NCI-H345 (cell line): ENCODE measurements at regions not wholly inside any gene's neighbourhood (a gene's known extent, or its start where the extent isn't known, plus 50 kb on each side); places are given as distances from the start of the nearest gene placed in this dataset.

ENCODE experiments used
- DNase-seq: peaks from one replicate; lab custom pipeline; 2025; lab: John Stamatoyannopoulos, UW

DNA sequence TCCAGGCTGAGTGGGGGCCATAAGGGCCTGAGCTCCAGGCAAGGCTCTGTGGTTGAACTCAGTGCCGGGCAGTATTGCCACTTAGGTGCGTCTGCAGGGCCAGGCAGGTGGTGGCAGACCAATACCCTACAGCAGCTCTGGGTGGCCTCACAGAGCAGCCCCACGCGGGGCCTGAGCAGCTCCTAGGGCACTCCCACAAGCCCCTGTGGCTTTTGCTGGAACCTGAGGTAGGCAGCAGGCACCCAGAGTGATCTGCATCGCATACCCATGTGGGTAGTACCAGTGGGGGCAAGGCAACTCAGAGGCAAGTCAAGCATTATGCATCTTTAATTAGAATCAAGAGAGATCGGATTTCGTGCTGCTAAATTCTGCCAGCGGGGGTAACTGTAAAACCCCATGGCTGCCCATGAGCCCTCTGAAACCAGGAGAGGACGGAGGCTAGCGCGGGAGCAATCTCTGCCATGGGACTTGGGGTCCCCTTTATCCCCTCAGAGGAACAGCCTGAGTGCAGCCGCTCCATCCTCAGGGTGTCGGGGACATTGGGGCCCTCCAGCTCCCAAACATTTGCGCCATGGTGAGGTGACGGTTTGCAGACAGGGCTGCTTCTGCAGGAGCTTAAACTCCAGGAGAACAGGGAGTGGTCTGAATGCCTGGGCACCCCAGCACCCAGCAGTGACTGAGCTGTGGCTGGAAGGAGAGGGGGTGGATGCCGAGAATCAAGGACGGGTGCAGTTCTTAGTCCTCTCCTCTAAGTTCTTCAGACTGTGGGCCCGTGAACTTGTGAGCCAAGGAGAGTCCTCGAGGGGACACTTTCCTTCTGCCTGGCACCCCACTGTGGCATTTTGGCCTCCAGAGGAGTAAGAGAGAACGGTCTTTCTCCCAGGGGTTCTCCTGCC, 62.4 kb upstream of the PCSK6 start:
- no peak for DNase-seq

DNA sequence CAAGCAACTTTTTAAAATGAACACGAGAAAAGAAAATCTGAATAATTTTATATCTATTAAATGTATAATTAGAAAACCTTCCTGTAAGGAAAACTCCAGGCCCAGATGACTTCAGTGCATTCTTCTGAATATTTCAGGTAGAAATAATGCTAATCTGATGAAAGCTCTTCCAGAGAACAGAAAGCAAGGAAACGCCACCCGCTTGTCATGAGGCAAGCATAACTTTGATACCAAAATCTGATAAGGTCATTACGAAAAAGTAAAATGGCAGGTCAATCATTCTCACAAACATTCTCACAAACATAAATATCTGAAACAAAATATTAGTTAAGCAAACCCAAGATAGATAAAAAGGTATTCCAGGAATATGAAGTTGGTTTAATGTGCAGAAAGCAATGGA, 60.6 kb upstream of the PCSK6 start:
- no peak for DNase-seq

DNA sequence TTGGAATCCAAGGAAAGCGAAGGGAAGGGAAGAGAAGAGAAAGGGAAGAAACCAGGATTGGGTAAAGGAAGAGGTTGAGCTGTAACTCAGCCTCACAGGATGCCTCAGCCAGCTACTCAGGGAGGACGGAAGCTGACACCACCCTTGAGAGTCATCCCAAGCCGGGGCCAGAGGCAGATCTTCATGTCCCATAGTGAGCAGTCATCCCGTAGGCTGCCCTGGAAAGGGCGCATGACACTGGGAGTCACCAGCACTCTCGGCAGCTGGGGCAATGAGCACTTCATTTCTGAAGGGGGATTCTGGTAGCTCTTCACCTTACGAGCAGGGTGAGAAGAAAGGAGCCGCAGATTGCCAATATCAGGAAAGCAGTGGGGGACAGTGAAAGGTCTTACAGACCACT, 60.1 kb upstream of the PCSK6 start:
- DNase-seq = no peak

DNA sequence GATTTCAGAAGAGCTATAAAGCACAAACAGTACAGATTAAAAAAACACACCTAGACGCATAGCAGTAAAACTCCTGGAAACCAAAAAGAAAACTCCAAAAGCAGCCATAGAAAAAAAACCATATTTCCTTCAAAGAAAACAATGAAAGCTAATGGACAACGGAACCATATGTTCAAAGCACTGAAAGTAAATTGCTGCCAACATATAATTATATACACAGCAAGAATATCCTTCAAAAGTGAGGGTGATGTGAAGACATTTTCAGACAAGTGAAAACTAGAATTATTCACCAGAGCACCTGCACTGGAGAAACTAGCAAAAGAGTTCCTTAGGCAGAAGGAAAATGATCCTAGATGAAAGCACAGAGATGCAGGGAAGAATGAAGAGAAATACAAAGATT, 58.2 kb upstream of the PCSK6 start:
- DNase-seq = no peak

DNA sequence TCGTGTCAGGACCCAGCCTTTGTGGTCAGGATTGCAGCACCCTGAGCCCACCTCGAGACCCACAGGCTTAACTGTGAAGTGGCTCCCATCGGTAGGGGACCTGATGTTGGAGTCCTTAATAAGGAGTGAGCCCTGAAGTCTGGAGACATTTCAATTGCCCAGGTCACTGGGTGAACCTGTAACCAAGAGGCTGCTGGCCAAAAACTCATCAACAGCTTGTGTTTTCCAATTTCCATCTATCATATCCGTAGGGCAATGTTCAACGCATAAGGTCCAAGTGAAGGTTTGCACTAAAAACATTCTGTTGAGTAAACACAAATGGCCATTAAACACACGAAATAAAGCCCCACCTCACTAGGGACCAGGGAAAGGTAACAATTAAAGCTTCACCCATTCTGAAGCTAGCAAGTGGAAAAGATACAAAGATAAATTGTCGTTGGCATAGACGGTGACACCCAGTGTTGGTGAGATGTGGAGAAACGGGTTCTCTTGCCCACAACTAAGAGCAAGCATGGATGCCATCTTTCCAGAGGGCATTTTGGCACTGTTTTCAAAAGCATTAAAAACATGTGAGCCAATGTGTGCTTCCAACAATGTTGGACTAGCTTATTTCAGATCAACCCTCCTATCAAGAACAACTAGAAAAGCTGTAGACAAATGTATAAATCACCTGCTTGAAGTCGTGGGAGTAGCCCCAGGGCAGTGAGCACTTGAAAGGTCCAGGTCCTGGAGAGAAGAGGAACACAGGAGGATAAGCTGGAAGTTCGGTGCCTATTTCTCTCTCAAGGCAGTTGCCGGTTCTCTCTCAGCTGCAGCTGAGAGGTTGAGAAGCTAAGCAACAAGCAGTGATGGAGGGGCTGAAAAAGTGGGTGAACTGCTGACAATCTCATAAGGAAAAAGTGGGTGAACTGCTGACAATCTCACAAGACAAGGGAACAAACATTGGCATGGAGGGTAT, 56.3 kb upstream of the PCSK6 start:
- DNase-seq = no peak

DNA sequence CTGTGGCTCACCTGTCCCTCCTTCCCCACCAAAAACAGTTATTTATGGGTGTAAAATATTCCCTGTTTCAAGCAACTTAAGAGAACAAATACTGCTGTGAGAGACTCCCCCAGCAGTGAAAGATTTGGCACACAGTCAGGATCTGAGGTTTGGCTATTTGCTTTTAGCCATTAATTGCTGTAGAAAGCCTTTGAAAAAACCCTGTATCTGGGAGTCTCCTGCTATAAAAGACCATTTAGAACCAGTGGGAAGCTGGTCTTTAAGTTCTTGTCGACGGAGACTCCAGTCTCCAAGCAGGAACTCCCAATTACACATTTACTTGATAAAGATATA, 55.1 kb upstream of the PCSK6 start:
- no peak for DNase-seq

DNA sequence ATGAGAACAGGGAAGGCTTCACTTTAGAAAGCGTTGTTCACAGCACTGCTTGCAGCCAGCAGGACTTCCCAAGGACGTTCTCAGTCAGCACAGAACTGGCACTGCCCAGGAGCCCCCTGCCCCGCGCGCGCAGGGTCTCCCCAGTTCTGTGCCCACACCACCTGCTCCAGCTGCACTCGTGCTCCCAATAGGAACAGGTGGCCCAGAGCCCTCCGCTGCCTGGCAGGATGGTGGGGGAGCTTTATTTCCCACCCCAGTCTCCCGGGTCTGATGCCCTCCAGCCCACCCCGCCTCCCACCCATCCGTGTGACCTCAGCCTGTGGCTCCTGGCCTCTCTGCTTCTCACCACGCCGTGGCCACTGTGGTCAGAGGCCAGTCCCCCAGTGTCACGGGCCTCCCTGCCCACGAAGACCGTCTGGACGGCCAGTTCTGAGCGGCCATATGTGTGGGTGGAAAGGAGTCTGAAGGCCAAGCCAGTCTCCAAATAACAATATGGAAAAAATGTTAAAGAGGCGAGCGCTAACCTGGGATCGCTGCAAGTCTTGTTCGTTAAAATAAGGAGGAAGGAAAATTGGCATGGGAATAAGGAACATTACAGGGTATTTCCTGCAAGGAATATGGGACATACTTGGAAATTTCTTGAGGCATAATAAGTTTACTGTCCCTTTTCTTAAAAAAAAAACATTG, 54.6 kb upstream of the PCSK6 start:
- no peak for DNase-seq

DNA sequence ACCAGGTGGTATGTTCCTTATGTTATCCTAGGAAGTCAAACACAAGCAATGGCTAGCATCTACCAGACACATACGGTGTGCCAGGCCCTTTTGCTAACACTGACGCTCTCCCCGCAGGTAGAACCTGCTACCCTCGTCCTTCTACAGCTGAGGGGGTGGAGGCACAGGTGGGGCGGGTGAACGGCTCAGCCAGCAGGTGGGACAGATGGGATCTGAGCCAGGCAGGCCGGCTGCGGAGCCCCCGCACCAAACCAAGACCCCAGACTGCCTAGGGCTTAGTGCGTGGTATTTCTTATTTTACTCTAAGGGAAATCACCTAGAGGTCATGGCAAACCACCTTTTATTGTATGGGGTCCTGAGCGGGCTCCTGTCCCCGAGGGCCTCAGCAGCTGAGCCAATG, 53.9 kb upstream of the PCSK6 start:
- DNase-seq = no peak

DNA sequence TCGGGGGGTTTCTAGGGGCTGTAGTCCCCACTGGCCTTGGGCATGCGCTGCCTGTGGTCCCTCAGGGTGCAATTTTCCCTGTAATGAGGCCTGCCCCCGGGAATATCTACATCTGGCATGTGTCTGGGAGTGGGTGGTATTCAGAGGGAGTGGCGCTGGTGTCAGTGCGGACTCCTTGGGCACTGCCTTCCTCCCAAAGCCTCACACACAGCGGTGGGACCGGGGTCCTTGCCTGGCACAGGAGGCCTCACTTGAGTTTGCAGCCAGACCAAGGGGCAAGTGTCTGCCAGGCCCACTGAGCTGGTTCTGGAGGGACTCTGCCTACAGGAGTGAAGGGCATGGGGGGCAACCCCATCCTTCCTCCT, 53.5 kb upstream of the PCSK6 start:
- DNase-seq = no peak

DNA sequence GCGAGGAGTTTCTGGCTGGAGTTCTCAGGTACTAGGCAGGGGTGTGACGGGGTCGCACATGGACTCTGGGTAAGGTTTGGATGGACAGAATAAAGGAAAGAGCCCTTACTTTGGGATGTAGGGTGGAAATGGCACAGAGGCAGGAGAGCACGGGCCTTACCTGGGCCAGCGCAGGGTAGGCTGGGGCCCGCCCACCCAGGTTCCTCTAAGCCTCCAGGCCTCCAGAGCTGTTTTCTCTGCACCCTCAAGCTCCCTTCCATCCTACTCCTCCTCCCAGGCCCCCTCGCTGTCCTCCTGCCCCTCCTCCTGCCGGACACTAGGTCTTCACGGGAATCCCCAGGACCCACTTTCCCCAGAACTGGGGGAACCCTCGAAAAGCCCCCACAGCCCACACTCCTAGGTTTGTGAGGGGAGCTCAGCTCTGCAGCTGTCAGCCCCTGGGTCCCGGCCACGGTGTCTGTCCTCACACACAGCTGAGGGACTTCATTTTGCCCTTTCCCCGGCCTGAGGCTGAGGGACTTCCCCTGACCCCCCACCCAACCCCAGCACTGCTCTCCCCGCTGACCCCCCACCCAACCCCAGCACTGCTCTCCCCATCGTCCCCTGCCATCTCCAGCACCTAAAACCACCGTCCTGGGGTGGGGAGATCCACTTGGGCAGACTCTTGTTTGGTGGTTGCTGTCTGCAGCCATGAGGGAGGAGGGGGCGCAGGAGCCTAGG, 53.0 kb upstream of the PCSK6 start:
- no peak for DNase-seq

DNA sequence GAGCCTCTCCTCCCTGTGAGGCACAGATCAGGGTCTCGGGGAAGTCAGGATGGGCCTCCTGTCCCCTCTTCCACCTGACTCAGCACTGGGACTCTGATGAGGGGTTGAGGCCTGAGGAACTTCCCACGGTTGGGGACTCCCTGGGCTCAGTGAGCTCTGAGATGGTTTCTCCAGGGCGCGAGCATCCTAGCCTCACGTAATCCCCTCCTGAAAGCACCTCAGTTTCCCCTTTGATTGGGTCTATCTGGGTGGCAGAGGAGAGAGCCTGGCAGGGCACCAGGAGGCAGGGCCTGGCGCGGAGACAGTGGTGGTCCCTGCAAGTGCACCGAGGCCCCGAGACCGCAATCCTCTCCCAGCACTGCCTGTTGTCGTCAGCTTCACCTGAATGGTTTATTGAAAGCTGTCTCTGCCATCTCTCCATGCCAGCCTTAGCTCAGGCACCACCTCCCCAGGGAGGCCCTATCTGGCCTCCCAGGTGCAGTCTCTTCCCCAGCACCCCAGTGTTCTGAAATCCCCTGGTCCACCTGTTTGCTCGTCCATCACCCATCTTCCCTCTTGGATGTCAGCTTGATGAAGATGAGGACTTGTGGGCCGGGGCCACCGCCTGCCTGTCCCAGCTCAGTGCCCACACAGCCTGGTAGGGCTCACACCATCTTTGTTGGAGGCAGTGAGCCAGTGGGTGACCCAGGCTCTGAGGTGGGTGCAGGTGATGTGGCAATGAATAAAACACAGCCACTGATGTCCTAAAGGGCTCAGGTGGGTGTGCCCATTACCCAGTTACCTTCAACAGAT, 52.2 kb upstream of the PCSK6 start:
- DNase-seq = no peak

DNA sequence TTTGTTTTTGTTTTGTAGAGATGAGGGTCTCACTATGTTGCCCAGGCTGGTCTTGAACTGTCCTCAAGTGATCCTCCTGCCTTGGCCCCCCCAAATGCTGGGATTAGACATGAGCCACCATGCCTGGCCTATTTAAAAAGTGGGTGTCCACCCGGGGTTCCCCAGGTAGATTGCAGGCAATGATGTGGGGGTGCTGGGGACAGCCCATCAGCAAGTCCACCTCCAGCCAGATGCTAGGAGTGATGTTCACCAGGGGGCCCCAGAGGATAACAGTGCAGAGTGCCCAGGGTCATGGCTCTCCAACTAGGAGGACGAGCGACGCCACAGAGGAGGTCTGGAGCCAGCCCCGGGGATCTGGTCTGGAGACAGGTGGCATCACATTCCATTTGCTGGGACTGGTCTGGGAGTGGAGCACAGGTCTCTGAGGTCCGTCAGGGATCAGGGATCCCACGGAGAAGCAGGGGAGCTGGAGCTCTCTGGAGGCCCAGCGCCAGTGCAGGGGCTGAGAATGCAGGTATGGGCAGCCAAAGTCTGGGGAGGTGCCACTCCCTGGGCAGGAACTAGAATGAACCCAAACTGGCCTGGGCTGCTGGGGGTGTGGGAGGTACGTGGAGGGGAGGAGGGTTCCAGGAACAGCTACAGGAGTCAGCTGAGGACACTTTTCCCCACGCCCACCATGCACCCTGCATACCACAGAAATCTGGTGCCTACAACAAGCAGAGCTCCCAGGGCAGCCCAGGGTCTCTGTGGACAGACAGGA, 51.2 kb upstream of the PCSK6 start:
- DNase-seq = no peak

DNA sequence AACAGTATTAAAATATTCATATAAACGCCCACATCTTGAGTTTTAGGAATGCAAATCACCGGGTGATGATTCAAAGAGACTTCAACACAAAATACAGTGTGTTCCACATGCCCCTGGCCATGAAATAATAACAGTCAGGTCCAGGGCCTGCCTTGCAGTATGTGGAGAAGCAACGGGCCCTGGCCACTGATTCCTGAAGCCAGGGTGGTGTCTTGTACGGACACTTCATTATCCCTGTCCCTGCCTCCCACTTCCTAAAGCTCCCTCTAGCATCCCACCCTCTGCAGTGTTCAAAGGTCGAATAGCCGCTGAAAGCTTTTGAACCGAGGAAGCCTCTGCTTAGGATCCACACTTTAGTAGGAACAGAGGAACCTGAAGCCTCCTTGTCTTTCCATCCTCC, 50.4 kb upstream of the PCSK6 start:
- DNase-seq = no peak

DNA sequence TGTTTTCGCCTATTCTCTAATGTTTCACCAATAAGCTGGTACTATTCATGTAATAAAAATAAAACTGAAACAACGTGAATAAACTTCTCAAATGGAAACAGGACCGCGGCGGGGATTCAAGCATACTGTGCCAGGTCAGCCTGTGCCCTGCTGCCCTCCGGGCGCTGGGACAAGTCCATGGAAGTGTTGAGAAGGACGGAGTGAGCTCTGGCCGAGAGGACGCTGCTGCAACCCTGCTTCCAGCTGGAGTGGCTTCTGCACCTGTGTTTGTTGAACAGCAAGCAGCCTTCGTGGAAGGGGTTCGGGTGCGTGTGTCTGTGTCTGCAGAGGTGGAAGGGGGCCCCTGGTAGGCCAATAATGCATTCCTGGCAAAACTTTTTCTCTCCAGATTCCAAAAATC, 50.0 kb upstream of the PCSK6 start:
- DNase-seq = no peak
